Ascending aorta (tissue), 2 donors: ENCODE measurements at regions not wholly inside any gene's neighbourhood (a gene's known extent, or its start where the extent isn't known, plus 50 kb on each side); places are given as distances from the start of the nearest gene placed in this dataset.

Source experiments
- DNase-seq, 2 donors: peaks; one replicate each; pipeline ENCODE4 v3.0.0-alpha.2; 2019; ENCODE audit warnings: low spot score in 2 of 2
- H3K27ac ChIP-seq, 2 donors: fragments of 200-600 bp; sonication (generic); one replicate each; pipeline ENCODE4 v1.5.1; 2016 to 2017; ENCODE audit warnings: mild to moderate bottlenecking in 1 of 2
- H3K27me3 ChIP-seq: fragments of 200-600 bp; sonication (generic); one replicate; pipeline ENCODE4 v1.5.1; 2017
- H3K36me3 ChIP-seq, 2 donors: fragments of 200-600 bp; sonication (generic); one replicate each; pipeline ENCODE4 v1.5.1; 2016
- H3K4me1 ChIP-seq, 2 donors: fragments of 200-600 bp; sonication (generic); one replicate each; pipeline ENCODE4 v1.5.1; 2016 to 2017; ENCODE audit warnings: mild to moderate bottlenecking in 1 of 2
- H3K4me3 ChIP-seq, 2 donors: fragments of 200-600 bp; sonication (generic); one replicate each; pipeline ENCODE4 v1.5.1; 2016 to 2017; ENCODE audit warnings: mild to moderate bottlenecking in 1 of 2
- H3K9me3 ChIP-seq, 2 donors: fragments of 200-600 bp; sonication (generic); one replicate each; pipeline ENCODE4 v1.5.1; 2016
- CTCF ChIP-seq, 3 experiments: fragments of 200-600 bp in 2 of 3; fragments of 450-650 bp in 1 of 3; sonication (generic) in 2 of 3; IDR thresholded peaks; one replicate each; pipeline ENCODE4 v1.5.1; 2016 to 2019; ENCODE audit warnings: antibody characterized with exemption in 3 of 3, mild to moderate bottlenecking in 1 of 3, moderate library complexity in 1 of 3
- intact Hi-C: fragments of 100-400 bp; cut with DNase I; formaldehyde crosslinking; loops from one replicate; pipeline ENCODE4 v1.15.1; 2023

- intact Hi-C loops: no loop called here
- Histone ChIP-seq H3K9me3 (no peaks in the 10 kb centered on the region), H3K4me1 (no peaks in the 10 kb centered on the region), H3K27me3 (no peaks in the 10 kb centered on the region), H3K36me3 (no peaks in the 10 kb centered on the region), H3K4me3 (no peak overlapping the region), H3K27ac (no peak overlapping the region)
- no peak for DNase-seq
- TF ChIP-seq CTCF (IDR thresholded peaks at IDR 0.05): no peak
Observed at GRCh38 chr2:66901344-66901743, 466.4 kb downstream of the MEIS1 start.

GRCh38 chr2:66903183-66903582 lies 468.3 kb downstream of the MEIS1 start:
- intact Hi-C loops: no loop called here
- Histone ChIP-seq H3K27ac (no peak overlapping the region), H3K4me3 (no peak overlapping the region), H3K27me3 (no peaks in the 10 kb centered on the region), H3K36me3 (no peaks in the 10 kb centered on the region), H3K4me1 (no peaks in the 10 kb centered on the region), H3K9me3 (no peaks in the 10 kb centered on the region)
- DNase-seq: no peak
- no peak for TF ChIP-seq CTCF (IDR thresholded peaks at IDR 0.05)

- Histone ChIP-seq H3K27me3 (no peaks in the 10 kb centered on the region), H3K36me3 (no peaks in the 10 kb centered on the region), H3K4me1 (no peaks in the 10 kb centered on the region), H3K27ac (no peak overlapping the region), H3K9me3 (no peaks in the 10 kb centered on the region), H3K4me3 (no peak overlapping the region)
- no peak for TF ChIP-seq CTCF (IDR thresholded peaks at IDR 0.05)
- no peak for DNase-seq
- intact Hi-C loops: no loop called here
Observed at GRCh38 chr2:66903745-66904465, 469.0 kb downstream of the MEIS1 start.

GRCh38 chr2:66915237-66915636 lies 480.3 kb downstream of the MEIS1 start:
- Histone ChIP-seq H3K4me1 (no peaks in the 10 kb centered on the region), H3K4me3 (no peak overlapping the region), H3K27me3 (no peaks in the 10 kb centered on the region), H3K36me3 (no peaks in the 10 kb centered on the region), H3K9me3 (no peaks in the 10 kb centered on the region), H3K27ac (no peak overlapping the region)
- no peak for DNase-seq
- intact Hi-C loops: no loop called here
- TF ChIP-seq CTCF (IDR thresholded peaks at IDR 0.05): no peak

GRCh38 chr2:66919286-66919685 lies 477.8 kb upstream of the ETAA1 start:
- H3K4me3 ChIP-seq: no peak overlapping the region
- no peaks in the 10 kb centered on the region for H3K27me3 ChIP-seq
- no peaks in the 10 kb centered on the region for H3K36me3 ChIP-seq
- H3K4me1 ChIP-seq: no peaks in the 10 kb centered on the region
- DNase-seq: no peak
- H3K27ac ChIP-seq: no peak overlapping the region
- TF ChIP-seq CTCF (IDR thresholded peaks at IDR 0.05): no peak
- no peaks in the 10 kb centered on the region for H3K9me3 ChIP-seq
- intact Hi-C loops: no loop called here

GRCh38 chr2:66920415-66920814 lies 476.7 kb upstream of the ETAA1 start:
- no peak for DNase-seq
- TF ChIP-seq CTCF (IDR thresholded peaks at IDR 0.05): no peak
- Histone ChIP-seq H3K4me1 (no peaks in the 10 kb centered on the region), H3K27me3 (no peaks in the 10 kb centered on the region), H3K9me3 (no peaks in the 10 kb centered on the region), H3K27ac (no peak overlapping the region), H3K36me3 (no peaks in the 10 kb centered on the region), H3K4me3 (no peak overlapping the region)
- intact Hi-C loops: no loop called here
